HEK293 (cell line): ENCODE measurements at regions not wholly inside any gene's neighbourhood (a gene's known extent, or its start where the extent isn't known, plus 50 kb on each side); places are given as distances from the start of the nearest gene placed in this dataset.

Source experiments
- CTCF ChIA-PET: fragments of 350-600 bp; formaldehyde crosslinking; extraction: SDS; loops from one replicate; lab custom pipeline; 2021; ENCODE audit warnings: antibody characterized with exemption; lab: Yijun Ruan, JAX
- POLR2A ChIA-PET: fragments of 300-600 bp; formaldehyde crosslinking; extraction: SDS; loops from one replicate; lab custom pipeline; 2020; ENCODE audit warnings: antibody characterized with exemption, inconsistent platforms; lab: Yijun Ruan, JAX
- H3K27ac ChIP-seq: fragments of 200-500 bp; sonication (Bioruptor generic); 2 replicates; pipeline ENCODE4 v1.5.1; 2014; ENCODE audit warnings: low read depth, low read length, control low read depth, inconsistent platforms; ENCODE audit errors: extremely low read depth
- H3K36me3 ChIP-seq, 2 experiments: fragments of 200-500 bp in 1 of 2; sonication (Bioruptor generic) in 1 of 2; 1 replicate in 1 of 2; 2 replicates in 1 of 2; pipeline ENCODE4 v1.5.1; 2014 to 2017; ENCODE audit warnings: inconsistent platforms in 2 of 2, low read length in 2 of 2; ENCODE audit not compliant: control insufficient read depth in 2 of 2, insufficient read depth in 1 of 2
- H3K4me1 ChIP-seq: fragments of 200-500 bp; sonication (Bioruptor generic); 2 replicates; pipeline ENCODE4 v1.5.1; 2014; ENCODE audit warnings: mild to moderate bottlenecking, low read length, inconsistent platforms; ENCODE audit not compliant: control insufficient read depth, insufficient read depth
- H3K4me3 ChIP-seq: 2 replicates; pipeline ENCODE4 v1.5.1; 2011; ENCODE audit warnings: low read depth, mild to moderate bottlenecking, control low read depth, low read length, moderate library complexity
- H3K9me3 ChIP-seq: fragments of 200-500 bp; sonication (Bioruptor generic); 2 replicates; pipeline ENCODE4 v1.5.1; 2014; ENCODE audit warnings: low read depth, low read length, inconsistent platforms; ENCODE audit not compliant: control insufficient read depth, insufficient read depth
- BCL11B ChIP-seq: fragments of 450-650 bp; formaldehyde crosslinking; IDR thresholded peaks from 2 replicates; pipeline ENCODE4 v1.5.1; 2016; ENCODE audit warnings: low read depth, missing biosample characterization, missing genetic modification characterization
- GFI1B ChIP-seq: fragments of 450-650 bp; formaldehyde crosslinking; IDR thresholded peaks from 2 replicates; pipeline ENCODE4 v1.5.1; 2016; ENCODE audit warnings: missing biosample characterization, missing genetic modification characterization
- KLF8 ChIP-seq: fragments of 450-650 bp; formaldehyde crosslinking; IDR thresholded peaks from 2 replicates; pipeline ENCODE4 v1.5.1; 2016; ENCODE audit warnings: missing biosample characterization, missing genetic modification characterization
- ZNF10 ChIP-seq: fragments of 450-650 bp; formaldehyde crosslinking; IDR thresholded peaks from 2 replicates; pipeline ENCODE4 v1.5.1; 2017; ENCODE audit warnings: missing biosample characterization, missing genetic modification characterization
- ZNF423 ChIP-seq: fragments of 450-650 bp; formaldehyde crosslinking; IDR thresholded peaks from 2 replicates; pipeline ENCODE4 v1.5.1; 2016; ENCODE audit warnings: missing biosample characterization, missing genetic modification characterization
- ZNF433 ChIP-seq: fragments of 450-650 bp; formaldehyde crosslinking; IDR thresholded peaks from 2 replicates; pipeline ENCODE4 v1.5.1; 2016; ENCODE audit warnings: missing biosample characterization, missing genetic modification characterization, low read depth
- ZNF48 ChIP-seq: fragments of 450-650 bp; formaldehyde crosslinking; IDR thresholded peaks from 2 replicates; pipeline ENCODE4 v1.5.1; 2016; ENCODE audit warnings: missing biosample characterization, missing genetic modification characterization
- ZNF521 ChIP-seq: fragments of 450-650 bp; formaldehyde crosslinking; IDR thresholded peaks from 2 replicates; pipeline ENCODE4 v1.5.1; 2017; ENCODE audit warnings: missing biosample characterization, mild to moderate bottlenecking, missing genetic modification characterization
- ZNF548 ChIP-seq: fragments of 450-650 bp; formaldehyde crosslinking; IDR thresholded peaks from 2 replicates; pipeline ENCODE4 v1.5.1; 2016; ENCODE audit warnings: missing biosample characterization, missing genetic modification characterization
- ZNF558 ChIP-seq: fragments of 450-650 bp; formaldehyde crosslinking; IDR thresholded peaks from 2 replicates; pipeline ENCODE4 v1.5.1; 2016; ENCODE audit warnings: missing biosample characterization, missing genetic modification characterization
- ZNF654 ChIP-seq: fragments of 450-650 bp; formaldehyde crosslinking; IDR thresholded peaks from 2 replicates; pipeline ENCODE4 v1.5.1; 2016; ENCODE audit warnings: low read depth, missing biosample characterization, missing genetic modification characterization
- TF ChIP-seq, protein P1 (sequence below): fragments of 450-650 bp; formaldehyde crosslinking; IDR thresholded peaks from 2 replicates; pipeline ENCODE4; 2016; ENCODE audit warnings: missing biosample characterization, missing genetic modification characterization
- TF ChIP-seq, protein P2 (sequence below): fragments of 450-650 bp; formaldehyde crosslinking; IDR thresholded peaks from 2 replicates; pipeline ENCODE4 v1.5.1; 2016; ENCODE audit warnings: missing biosample characterization, missing genetic modification characterization
- TF ChIP-seq, protein P3 (sequence below): fragments of 450-650 bp; formaldehyde crosslinking; IDR thresholded peaks from 2 replicates; pipeline ENCODE4 v1.5.1; 2016; ENCODE audit warnings: missing biosample characterization, missing genetic modification characterization
- TF ChIP-seq, protein P4 (sequence below): fragments of 450-650 bp; formaldehyde crosslinking; IDR thresholded peaks from 2 replicates; pipeline ENCODE4 v1.5.1; 2016; ENCODE audit warnings: missing biosample characterization, missing genetic modification characterization, borderline replicate concordance
- TF ChIP-seq, protein P5 (sequence below): fragments of 450-650 bp; formaldehyde crosslinking; IDR thresholded peaks from 2 replicates; pipeline ENCODE4 v1.5.1; 2016; ENCODE audit warnings: missing biosample characterization, missing genetic modification characterization
- TF ChIP-seq, protein P6 (sequence below): fragments of 450-650 bp; formaldehyde crosslinking; IDR thresholded peaks from 2 replicates; pipeline ENCODE4 v1.5.1; 2017; ENCODE audit warnings: missing biosample characterization, missing genetic modification characterization
- TF ChIP-seq, protein P7 (sequence below): fragments of 450-650 bp; formaldehyde crosslinking; IDR thresholded peaks from 2 replicates; pipeline ENCODE4 v1.5.1; 2016; ENCODE audit warnings: missing biosample characterization, missing genetic modification characterization
- TF ChIP-seq, protein P8 (sequence below): fragments of 450-650 bp; formaldehyde crosslinking; conservative IDR thresholded peaks from 2 replicates; pipeline ENCODE4 v1.5.1; 2016; ENCODE audit warnings: low read depth, missing biosample characterization, missing genetic modification characterization

DNA sequence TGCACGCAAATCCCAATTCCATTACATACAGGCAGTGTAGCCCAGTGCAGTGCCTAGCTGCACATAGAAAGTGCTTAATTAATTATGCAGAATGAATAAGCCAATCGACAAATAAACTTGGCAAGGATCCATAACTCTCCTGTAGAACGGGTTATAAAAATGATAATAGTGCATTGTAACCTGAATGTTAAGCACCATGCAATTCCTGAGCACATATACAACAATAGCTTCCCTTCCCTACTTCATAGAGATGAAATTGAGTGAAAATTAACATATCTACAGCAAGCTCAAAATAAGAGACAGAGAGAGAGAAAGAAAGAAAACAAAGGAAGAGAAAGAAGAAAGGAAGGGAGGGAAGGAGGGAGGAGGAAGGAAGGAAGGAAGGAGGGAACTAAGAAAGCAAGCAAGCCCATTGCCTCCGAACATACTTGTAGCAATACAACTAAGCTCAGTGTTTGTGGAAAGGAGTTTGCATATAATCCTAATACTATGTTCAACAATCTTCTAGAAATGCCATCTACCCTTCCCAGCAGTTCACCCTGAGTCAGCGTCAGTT lies 1074.0 kb upstream of the LCORL start (continued):
- no peak for TF ChIP-seq ZNF433 (tag by site-specific recombination)
- TF ChIP-seq, protein P1, sequence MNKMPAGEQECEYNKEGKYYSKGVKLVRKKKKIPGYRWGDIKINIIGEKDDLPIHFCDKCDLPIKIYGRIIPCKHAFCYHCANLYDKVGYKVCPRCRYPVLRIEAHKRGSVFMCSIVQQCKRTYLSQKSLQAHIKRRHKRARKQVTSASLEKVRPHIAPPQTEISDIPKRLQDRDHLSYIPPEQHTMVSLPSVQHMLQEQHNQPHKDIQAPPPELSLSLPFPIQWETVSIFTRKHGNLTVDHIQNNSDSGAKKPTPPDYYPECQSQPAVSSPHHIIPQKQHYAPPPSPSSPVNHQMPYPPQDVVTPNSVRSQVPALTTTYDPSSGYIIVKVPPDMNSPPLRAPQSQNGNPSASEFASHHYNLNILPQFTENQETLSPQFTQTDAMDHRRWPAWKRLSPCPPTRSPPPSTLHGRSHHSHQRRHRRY: no peak
- TF ChIP-seq, protein P2, sequence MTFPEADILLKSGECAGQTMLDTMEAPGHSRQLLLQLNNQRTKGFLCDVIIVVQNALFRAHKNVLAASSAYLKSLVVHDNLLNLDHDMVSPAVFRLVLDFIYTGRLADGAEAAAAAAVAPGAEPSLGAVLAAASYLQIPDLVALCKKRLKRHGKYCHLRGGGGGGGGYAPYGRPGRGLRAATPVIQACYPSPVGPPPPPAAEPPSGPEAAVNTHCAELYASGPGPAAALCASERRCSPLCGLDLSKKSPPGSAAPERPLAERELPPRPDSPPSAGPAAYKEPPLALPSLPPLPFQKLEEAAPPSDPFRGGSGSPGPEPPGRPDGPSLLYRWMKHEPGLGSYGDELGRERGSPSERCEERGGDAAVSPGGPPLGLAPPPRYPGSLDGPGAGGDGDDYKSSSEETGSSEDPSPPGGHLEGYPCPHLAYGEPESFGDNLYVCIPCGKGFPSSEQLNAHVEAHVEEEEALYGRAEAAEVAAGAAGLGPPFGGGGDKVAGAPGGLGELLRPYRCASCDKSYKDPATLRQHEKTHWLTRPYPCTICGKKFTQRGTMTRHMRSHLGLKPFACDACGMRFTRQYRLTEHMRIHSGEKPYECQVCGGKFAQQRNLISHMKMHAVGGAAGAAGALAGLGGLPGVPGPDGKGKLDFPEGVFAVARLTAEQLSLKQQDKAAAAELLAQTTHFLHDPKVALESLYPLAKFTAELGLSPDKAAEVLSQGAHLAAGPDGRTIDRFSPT (tag by site-specific recombination): no peak
- no peak for TF ChIP-seq ZNF654
- TF ChIP-seq ZNF423 (tag by site-specific recombination): no peak

DNA sequence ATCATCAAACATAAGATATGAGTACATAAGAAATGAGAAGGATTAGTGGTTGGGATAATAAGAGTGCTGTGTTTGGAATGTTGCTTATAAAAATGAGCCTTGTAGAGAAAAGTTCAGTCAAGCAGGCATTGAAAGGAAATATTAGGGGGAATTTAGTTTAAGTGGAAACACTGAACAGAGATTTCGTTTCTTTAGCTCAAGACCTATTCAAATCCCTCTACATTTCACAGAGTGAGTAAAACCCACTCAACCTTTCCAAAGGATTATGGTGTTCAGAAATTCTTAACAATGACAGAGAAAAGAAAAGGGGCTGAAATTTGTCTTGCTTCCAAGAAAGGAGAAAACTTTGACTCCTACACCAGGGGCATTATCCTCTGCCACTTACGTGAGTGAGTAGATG lies 1072.4 kb upstream of the LCORL start:
- H3K36me3 ChIP-seq: no peaks in the 10 kb centered on the region
- H3K9me3 ChIP-seq: no peaks in the 10 kb centered on the region
- ChIA-PET CTCF (no interaction called here), POLR2A (no interaction called here)
- TF ChIP-seq, protein P3, sequence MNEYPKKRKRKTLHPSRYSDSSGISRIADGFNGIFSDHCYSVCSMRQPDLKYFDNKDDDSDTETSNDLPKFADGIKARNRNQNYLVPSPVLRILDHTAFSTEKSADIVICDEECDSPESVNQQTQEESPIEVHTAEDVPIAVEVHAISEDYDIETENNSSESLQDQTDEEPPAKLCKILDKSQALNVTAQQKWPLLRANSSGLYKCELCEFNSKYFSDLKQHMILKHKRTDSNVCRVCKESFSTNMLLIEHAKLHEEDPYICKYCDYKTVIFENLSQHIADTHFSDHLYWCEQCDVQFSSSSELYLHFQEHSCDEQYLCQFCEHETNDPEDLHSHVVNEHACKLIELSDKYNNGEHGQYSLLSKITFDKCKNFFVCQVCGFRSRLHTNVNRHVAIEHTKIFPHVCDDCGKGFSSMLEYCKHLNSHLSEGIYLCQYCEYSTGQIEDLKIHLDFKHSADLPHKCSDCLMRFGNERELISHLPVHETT (tag by site-specific recombination): no peak
- TF ChIP-seq BCL11B (tag by site-specific recombination): no peak
- TF ChIP-seq ZNF558: no peak
- no peak for TF ChIP-seq ZNF521 (tag by site-specific recombination)
- TF ChIP-seq KLF8 (tag by site-specific recombination): no peak
- no peak for TF ChIP-seq ZNF10 (tag by site-specific recombination)
- TF ChIP-seq, protein P4, sequence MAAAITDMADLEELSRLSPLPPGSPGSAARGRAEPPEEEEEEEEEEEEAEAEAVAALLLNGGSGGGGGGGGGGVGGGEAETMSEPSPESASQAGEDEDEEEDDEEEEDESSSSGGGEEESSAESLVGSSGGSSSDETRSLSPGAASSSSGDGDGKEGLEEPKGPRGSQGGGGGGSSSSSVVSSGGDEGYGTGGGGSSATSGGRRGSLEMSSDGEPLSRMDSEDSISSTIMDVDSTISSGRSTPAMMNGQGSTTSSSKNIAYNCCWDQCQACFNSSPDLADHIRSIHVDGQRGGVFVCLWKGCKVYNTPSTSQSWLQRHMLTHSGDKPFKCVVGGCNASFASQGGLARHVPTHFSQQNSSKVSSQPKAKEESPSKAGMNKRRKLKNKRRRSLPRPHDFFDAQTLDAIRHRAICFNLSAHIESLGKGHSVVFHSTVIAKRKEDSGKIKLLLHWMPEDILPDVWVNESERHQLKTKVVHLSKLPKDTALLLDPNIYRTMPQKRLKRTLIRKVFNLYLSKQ (tag by site-specific recombination): no peak
- TF ChIP-seq, protein P5, sequence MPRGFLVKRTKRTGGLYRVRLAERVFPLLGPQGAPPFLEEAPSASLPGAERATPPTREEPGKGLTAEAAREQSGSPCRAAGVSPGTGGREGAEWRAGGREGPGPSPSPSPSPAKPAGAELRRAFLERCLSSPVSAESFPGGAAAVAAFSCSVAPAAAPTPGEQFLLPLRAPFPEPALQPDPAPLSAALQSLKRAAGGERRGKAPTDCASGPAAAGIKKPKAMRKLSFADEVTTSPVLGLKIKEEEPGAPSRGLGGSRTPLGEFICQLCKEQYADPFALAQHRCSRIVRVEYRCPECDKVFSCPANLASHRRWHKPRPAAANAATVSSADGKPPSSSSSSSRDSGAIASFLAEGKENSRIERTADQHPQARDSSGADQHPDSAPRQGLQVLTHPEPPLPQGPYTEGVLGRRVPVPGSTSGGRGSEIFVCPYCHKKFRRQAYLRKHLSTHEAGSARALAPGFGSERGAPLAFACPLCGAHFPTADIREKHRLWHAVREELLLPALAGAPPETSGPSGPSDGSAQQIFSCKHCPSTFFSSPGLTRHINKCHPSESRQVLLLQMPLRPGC: no peak
- TF ChIP-seq ZNF48 (tag by site-specific recombination): no peak
- no peak for TF ChIP-seq ZNF548 (tag by site-specific recombination)
- TF ChIP-seq ZNF433 (tag by site-specific recombination): no peak
- TF ChIP-seq, protein P6, sequence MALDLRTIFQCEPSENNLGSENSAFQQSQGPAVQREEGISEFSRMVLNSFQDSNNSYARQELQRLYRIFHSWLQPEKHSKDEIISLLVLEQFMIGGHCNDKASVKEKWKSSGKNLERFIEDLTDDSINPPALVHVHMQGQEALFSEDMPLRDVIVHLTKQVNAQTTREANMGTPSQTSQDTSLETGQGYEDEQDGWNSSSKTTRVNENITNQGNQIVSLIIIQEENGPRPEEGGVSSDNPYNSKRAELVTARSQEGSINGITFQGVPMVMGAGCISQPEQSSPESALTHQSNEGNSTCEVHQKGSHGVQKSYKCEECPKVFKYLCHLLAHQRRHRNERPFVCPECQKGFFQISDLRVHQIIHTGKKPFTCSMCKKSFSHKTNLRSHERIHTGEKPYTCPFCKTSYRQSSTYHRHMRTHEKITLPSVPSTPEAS: no peak
- TF ChIP-seq GFI1B (tag by site-specific recombination): no peak
- TF ChIP-seq, protein P7, sequence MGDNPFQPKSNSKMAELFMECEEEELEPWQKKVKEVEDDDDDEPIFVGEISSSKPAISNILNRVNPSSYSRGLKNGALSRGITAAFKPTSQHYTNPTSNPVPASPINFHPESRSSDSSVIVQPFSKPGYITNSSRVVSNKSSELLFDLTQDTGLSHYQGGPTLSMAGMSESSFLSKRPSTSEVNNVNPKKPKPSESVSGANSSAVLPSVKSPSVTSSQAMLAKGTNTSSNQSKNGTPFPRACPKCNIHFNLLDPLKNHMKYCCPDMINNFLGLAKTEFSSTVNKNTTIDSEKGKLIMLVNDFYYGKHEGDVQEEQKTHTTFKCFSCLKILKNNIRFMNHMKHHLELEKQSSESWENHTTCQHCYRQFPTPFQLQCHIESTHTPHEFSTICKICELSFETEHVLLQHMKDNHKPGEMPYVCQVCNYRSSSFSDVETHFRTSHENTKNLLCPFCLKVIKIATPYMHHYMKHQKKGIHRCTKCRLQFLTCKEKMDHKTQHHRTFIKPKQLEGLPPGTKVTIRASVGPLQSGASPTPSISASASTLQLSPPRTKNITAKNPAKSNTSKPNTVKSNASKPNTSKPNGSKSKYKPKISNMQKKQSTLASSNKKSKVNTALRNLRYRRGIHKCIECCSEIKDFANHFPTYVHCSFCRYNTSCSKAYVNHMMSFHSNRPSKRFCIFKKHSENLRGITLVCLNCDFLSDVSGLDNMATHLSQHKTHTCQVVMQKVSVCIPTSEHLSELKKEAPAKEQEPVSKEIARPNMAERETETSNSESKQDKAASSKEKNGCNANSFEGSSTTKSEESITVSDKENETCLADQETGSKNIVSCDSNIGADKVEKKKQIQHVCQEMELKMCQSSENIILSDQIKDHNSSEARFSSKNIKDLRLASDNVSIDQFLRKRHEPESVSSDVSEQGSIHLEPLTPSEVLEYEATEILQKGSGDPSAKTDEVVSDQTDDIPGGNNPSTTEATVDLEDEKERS (tag by site-specific recombination): no peak
- TF ChIP-seq, protein P8, sequence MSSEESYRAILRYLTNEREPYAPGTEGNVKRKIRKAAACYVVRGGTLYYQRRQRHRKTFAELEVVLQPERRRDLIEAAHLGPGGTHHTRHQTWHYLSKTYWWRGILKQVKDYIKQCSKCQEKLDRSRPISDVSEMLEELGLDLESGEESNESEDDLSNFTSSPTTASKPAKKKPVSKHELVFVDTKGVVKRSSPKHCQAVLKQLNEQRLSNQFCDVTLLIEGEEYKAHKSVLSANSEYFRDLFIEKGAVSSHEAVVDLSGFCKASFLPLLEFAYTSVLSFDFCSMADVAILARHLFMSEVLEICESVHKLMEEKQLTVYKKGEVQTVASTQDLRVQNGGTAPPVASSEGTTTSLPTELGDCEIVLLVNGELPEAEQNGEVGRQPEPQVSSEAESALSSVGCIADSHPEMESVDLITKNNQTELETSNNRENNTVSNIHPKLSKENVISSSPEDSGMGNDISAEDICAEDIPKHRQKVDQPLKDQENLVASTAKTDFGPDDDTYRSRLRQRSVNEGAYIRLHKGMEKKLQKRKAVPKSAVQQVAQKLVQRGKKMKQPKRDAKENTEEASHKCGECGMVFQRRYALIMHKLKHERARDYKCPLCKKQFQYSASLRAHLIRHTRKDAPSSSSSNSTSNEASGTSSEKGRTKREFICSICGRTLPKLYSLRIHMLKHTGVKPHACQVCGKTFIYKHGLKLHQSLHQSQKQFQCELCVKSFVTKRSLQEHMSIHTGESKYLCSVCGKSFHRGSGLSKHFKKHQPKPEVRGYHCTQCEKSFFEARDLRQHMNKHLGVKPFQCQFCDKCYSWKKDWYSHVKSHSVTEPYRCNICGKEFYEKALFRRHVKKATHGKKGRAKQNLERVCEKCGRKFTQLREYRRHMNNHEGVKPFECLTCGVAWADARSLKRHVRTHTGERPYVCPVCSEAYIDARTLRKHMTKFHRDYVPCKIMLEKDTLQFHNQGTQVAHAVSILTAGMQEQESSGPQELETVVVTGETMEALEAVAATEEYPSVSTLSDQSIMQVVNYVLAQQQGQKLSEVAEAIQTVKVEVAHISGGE: no peak
- H3K4me1 ChIP-seq: no peaks in the 10 kb centered on the region
- H3K27ac ChIP-seq: no peak overlapping the region
- no peak overlapping the region for H3K4me3 ChIP-seq
